GM10266 (cell line): ENCODE measurements at regions not wholly inside any gene's neighbourhood (a gene's known extent, or its start where the extent isn't known, plus 50 kb on each side); places are given as distances from the start of the nearest gene placed in this dataset.

ENCODE experiments used
- DNase-seq: peaks from one replicate; pipeline ENCODE4 v3.0.0; 2012; ENCODE audit errors: extremely low spot score
- TF ChIP-seq, protein P1 (sequence below): IDR thresholded peaks from 2 replicates; pipeline ENCODE4 v1.5.1; 2012; ENCODE audit warnings: mild to moderate bottlenecking, low read depth; ENCODE audit not compliant: control insufficient read depth, insufficient read depth; ENCODE audit errors: missing control alignments

DNA sequence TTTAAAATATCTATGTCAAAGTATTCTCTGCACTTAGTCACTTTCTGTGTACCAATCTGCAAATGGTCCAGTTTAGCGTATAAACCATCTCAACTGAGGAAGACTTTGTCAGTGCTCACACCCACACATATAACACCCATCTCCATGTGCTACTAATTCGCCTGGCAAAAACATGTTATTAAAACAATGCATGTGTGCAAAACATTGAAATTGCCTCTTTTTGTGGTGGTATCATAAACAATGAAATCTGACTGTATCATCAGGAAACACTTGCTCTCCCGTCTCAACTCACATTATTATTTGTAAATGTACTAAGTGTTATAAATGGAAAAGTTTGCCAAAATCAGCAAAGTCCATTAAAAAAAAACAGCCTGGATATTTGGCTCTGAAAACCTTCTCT is 105.9 kb upstream of the FOXC1 start:
- TF ChIP-seq, protein P1, sequence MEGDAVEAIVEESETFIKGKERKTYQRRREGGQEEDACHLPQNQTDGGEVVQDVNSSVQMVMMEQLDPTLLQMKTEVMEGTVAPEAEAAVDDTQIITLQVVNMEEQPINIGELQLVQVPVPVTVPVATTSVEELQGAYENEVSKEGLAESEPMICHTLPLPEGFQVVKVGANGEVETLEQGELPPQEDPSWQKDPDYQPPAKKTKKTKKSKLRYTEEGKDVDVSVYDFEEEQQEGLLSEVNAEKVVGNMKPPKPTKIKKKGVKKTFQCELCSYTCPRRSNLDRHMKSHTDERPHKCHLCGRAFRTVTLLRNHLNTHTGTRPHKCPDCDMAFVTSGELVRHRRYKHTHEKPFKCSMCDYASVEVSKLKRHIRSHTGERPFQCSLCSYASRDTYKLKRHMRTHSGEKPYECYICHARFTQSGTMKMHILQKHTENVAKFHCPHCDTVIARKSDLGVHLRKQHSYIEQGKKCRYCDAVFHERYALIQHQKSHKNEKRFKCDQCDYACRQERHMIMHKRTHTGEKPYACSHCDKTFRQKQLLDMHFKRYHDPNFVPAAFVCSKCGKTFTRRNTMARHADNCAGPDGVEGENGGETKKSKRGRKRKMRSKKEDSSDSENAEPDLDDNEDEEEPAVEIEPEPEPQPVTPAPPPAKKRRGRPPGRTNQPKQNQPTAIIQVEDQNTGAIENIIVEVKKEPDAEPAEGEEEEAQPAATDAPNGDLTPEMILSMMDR = no peak
- DNase-seq = no peak

DNA sequence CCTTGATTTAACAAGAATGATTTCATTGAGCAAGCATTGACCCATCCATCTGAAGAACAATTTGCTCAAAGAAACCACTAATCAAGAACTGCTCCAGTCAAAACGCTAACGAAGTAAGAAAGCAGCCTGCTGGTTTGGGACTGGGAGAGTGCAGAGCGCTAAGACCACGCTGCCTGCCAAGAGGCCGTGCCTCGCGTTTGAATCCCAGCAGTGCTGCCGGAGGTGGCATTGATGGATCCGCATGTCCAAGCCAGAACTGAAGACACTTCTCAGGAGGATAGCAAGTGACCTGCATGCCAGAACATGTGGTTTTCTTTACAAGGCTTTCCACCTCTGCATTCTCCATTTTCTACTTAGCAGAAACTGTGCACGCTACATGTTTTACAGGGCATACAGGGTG is 105.2 kb upstream of the FOXC1 start:
- DNase-seq = no peak
- TF ChIP-seq, protein P1 = no peak

DNA sequence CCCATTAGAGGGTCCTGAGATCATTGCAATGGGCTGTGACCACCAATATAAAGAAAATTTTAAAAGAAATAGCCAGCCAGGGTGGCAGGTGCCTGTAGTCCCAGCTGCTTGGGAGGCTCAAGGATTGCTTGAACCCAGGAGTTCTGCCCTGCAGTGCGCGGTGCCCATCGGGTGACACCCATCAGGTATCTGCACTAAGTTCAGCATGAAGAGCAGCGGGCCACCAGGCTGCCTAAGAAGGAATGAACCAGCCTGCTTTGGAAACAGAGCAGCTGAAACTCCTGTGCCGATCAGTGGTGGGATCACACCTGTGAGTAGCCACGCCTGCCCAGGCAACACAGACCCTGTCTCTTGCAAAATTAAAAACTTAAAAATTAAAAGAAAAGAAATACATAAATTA is 102.5 kb upstream of the FOXC1 start:
- DNase-seq = no peak
- TF ChIP-seq, protein P1 = no peak

DNA sequence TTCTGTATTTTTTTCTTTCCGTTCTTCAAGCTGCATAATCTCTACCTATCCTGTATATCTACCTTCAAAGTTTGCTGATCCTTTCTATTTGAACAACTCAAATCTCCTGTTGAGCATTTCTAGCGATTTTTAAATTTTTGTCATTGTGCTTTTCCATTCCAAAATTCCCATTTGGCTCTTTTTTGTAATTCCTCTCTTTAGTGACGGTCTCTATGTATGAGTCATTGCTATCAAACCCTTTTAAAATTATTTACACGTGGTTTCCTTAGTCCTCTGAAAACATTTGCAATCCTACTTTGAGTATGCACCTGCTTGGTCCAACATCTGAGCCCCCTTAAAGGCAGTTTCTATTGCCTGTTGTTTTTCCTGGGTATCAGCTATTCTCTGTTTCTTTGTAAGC is 100.5 kb upstream of the FOXC1 start:
- DNase-seq = no peak
- TF ChIP-seq, protein P1 = no peak

DNA sequence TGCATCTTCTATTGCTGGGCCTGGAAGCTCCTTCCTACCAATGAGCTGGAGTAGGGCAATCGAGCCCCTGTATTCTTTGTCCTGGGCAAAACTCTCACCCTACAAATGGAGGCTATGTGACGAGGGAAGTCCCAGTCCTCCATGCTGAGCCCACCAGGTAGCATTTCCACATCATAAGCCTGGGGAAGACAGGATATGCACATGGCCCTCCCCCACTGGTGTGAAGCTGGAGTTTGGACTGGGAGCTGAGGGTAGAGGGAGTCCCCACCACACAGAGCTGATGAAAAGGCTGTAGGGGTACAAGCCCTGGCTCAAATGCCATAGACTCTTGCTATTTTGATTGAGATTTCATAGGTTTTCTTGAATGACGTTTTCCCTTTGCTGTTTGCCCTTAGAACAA is 99.5 kb upstream of the FOXC1 start:
- DNase-seq = no peak
- TF ChIP-seq, protein P1 = no peak

DNA sequence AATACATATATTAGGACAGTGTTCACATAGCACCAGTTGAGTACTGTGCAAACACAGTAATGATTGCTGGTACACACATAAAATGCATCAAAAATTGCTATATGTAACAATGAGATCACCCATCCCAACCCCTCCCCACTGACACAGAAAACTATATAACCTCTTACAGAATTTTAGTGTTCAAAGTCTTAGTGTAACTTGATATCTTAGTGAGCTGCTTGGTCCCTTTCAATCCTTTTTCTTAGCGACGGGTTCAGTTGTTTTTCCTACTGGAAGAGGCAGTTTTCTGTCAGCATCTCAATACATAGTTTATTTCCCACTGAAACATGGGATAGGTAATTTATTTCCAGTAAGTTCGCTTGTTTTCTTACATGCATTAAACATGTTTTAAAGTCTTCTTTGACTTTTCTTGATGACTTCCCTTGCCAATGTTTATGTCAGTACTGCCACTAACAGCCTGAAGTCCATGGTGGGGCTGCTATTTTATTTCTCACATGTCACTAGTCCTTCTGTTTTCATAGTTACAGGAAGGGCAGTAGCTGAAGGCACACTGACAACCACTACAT is 96.4 kb upstream of the FOXC1 start:
- DNase-seq = no peak
- TF ChIP-seq, protein P1 = no peak

DNA sequence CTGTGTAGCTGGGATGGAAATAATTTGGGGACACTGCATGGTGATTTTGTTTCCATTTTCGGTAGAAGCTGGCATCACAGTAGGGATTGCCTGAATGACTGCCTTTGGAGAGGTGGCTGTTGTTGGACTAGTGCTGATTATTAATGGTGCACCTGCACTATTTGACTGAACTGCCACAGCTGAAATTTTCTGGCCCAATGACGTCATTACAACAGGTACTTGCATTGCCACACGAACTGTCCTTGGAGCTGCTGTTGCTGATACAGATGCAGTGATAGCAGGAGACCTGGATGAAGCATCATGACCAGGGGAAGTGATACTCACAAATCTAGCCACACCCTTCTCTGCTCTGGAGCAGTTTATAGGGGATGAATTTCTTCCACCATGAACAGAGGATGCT is 95.6 kb upstream of the FOXC1 start:
- no peak for DNase-seq
- TF ChIP-seq, protein P1 = no peak

DNA sequence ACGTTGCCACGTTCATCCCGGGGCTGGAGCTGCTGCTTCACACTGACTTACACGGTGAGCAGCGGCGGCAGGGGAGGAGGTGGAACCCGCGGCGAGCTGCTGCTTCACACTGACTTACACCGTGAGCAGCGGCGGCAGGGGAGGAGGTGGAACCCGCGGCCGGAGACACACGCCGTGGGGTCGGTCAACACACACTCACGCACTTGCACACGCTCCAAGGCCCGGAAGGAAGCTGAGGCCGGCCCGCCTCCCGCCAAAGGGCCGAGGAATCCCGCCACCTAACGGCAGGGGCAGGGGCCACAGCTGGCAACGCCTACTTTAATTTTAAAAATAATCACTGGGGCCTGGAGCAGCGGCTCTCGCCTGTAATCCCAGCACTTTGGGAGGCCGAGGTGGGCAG is 94.4 kb upstream of the FOXC1 start:
- DNase-seq = no peak
- TF ChIP-seq, protein P1 = no peak
